GM21447 (cell line): ENCODE measurements at regions not wholly inside any gene's neighbourhood (a gene's known extent, or its start where the extent isn't known, plus 50 kb on each side); places are given as distances from the start of the nearest gene placed in this dataset.

Experiments used
- ATAC-seq: cut with Tn5 transposase; IDR thresholded peaks from one replicate; pipeline ENCODE4 v1.9.1; 2021; ENCODE audit not compliant: unreplicated experiment

DNA sequence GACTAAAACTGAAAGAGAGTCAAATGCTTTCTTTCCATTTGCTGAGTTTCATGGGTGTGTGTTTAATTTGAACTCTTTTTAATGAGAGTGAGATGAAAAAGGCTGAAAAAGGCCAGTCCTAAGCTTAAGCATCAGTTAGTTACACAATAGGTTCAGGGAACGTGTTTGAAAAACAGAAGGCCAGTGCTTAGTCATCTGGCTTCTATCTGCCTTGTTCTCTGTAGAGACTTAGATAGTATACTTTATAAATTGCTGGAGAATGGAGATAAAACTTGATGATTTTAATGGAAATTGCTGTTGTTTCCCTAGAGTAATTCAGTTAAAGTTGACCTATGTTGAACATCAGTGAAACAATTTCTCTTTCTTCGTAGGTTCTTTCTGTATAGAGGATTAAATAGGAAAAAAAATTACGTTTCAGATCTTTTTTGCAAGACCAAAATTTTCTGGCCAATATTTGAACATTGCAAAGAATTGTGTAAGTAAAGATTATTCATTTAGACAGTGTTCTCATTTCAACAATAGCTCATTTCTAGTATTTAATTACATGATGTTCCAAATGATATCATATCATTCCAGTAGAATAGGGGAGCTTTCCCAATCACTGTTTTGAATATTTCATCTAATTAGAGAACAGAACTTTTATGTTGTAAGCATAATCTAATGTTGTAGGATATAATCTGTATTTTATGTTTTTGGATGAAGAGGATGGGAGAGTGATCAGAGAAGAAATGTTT is 1088.8 kb downstream of the ADGRL3 start:
- no peak for ATAC-seq

DNA sequence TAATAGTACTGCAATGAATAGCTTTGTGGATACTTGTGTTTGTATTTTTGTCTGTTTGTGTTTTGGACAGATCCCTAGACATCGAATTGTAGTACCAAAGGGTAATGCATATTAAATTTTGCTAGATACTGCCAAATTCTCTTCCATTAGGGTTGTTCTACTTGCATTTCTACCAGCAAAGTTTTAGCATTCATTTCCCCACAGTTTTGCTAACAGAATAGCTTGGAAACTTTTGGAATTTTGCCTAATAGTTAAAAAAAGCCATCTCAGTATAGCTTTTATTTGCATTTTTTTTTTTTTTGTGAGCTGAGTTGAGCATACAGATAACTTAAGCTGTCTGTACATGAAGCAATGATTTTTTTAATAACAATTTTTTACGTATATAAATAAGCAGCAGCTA is 1084.9 kb downstream of the ADGRL3 start:
- no peak for ATAC-seq

DNA sequence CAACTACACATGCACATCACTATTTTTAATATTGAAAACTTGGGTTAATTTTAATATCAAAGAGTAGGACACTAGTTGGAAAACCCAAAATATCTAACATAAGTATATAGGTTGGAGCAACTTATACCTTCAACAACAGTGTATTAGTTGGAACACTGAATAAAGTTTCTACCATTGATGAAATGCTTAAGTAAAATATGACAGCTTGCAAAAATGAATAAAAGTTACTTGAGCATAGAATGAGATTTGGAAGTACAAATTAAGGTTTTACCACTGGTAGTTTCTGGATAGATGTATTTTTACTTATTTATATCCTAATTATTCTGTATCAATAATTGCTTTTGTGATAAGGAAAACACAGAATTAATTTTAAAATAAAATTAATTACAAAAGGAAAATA is 1079.6 kb downstream of the ADGRL3 start:
- no peak for ATAC-seq

DNA sequence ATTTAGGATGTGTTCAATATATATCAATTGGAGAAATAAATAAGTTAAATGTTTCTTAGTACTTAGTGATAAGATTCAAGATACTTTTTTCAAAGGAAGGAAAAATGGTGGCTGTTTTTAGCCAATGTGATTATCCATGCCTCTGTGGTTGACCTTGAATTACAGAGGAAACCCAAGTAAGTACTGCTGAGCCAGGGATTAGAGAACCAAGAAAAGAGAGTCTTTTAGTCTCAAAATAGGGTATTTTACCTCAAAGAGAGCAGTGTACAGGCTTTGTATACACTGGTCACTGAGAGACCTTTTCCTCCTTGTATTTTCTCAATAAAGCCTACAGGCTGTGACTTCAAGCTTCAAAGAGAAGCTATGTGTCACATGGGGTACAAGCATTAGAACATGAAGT is 1075.3 kb downstream of the ADGRL3 start:
- ATAC-seq = no peak

DNA sequence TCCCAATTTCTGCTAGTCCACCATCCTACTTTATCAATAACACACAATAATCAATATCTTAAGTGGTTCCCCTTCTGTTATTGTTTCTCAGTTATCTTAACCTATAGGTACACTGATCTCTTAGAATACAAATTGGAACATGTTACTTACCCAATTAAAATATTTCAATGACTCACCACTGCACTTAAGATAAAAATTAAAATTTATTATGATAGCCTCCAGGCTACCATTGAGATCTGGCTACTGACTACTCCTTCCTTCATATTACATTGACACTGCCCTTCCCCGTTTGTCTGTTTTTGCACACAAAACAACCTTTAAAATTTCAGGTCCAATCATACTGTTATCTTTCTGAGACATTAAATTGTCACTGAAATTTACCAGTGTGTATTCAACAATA is 1074.7 kb downstream of the ADGRL3 start:
- ATAC-seq = no peak

DNA sequence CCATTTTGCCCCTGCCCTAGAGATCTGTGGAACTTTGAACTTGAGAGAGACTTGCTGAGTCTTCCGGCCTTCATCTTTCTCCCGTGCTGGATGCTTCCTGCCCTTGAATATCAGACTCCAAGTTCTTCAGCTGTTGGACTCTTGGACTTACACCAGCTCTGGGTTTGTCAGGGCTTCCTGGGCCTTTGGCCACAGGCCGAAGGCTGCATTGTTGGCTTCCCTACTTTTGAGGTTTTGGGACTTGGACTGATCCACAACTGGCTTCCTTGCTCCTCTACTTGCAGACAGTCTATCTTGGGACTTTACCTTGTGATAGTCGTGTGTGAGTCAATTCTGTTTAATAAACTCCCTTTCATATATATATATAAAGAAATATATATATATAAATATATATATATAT is 1071.0 kb downstream of the ADGRL3 start:
- no peak for ATAC-seq

DNA sequence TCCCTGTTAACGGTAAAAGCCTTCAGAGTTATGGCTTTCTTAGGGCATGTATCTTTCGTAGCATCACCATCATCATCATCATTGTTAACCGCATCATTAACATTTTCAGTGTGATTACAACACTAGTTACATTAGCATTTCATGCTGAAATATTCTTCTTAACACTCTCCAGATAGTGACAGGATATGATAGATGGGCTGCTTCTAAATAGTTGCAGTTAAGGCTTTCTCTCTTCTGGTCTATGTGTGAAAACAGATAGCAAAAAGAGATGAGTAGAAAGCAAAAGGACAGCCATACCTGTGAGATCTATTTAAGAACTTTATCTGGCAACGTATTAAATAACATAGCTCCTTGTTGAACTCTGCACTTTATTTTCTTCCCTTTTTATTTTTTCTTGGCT is 1069.8 kb downstream of the ADGRL3 start:
- ATAC-seq = no peak

DNA sequence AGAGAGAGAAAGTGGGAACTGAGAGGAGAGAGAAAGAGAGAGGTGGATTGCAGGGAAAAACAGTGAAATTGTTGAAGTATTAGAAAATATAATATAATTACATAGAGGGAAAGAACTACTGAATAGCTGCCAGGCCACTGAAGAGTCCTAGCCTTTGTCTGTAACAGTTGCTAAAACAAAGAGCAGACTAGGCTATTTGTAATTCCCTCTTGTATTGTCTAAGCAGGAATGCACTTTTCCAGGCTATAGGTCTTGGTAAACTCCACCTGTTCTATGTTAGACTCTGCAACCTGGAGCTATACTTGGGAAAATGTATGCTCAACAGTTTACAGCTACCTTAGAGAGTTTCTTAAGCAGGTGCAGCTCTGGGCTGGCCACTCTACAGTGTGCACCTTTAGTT is 1063.3 kb downstream of the ADGRL3 start:
- no peak for ATAC-seq

DNA sequence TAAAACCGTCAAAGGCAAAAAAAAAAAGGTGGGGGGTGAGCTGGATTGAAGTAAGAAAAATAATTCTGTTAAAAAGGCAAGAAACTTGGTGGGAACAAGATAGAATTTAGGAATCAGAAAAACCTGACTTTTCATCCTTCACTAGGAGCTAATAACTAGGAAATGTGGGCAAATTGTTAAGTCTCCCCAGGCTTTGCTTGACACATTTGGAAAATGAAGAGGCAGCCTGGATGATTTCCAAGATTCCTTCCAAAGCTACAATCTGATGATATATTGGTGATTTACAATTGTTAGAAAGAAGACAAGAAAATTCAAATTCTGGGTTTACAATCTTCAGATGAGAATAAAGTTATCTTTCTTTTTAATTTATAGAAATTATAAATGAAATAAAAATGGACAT is 1062.5 kb downstream of the ADGRL3 start:
- no peak for ATAC-seq

DNA sequence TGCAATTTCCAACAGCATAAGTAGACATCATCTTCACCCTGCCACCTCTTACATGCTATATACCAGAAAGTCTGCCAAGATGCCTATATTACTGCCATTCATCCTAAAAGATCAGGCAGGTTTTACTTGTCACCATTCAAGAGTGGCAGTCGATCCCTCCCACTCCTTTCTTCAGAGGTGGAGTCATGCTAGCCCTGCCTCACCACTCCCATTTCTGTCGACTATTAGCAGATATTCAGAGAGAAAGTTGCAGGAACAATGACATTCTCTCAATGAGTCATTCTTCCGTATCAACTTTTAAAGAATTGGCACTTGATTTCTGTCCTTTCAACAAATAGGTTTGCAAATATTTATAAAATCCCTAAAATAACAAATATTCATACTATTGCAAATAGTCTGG is 1060.1 kb downstream of the ADGRL3 start:
- ATAC-seq = no peak

DNA sequence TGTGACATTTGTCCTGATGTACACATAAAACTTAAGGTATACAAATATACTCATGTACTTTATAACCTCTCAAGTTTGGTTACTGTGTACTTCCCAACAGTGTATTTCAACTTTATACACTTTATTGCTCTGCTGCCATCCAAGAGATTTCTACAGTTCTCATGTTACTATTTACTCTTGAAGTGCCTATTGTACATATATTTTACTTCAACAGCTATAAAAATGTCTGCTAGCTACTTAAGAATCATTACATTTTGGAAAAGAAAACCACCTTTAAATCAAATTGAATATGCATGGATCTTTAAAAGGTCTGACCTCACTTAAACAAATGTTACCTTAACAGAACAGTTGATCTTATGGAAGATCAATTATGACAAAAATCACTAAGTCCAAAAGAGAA is 1056.4 kb downstream of the ADGRL3 start:
- ATAC-seq = no peak

DNA sequence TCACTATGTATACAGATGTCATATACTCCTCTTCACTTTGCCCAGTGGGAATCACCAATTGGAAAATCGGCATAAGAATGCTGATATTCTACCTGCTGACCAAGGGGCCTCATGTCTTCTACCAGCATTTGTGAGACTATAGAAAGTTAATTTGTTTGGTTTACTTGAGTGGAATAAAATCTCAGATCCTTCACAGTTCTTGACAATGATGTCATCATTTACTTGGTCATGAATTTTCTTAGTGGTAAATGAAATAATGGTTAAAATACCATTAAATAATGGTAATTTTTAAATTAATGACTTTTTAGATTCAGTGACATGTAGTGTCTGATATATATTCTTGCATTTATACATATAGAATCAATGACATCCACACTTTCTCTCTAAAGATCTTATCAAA is 1052.6 kb downstream of the ADGRL3 start:
- no peak for ATAC-seq

DNA sequence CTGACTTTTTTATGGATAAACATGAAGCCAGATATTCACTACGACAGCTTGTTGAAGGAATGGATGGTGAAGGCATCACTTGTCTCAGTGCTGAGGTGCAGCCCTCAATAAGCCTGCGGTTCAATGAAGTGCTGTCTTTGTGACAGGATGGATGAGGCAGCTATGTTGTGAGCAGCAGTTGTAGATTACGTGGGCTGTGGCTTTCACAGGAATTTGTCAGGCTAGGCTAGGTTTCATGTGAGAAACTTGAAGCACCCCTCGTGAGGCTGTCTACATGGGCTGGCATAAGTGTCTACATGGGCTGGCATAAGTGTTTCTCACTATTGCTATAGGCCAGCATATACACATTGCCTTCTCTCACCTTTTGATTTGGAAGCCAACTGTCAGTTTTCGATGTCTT is 1050.0 kb downstream of the ADGRL3 start:
- no peak for ATAC-seq

DNA sequence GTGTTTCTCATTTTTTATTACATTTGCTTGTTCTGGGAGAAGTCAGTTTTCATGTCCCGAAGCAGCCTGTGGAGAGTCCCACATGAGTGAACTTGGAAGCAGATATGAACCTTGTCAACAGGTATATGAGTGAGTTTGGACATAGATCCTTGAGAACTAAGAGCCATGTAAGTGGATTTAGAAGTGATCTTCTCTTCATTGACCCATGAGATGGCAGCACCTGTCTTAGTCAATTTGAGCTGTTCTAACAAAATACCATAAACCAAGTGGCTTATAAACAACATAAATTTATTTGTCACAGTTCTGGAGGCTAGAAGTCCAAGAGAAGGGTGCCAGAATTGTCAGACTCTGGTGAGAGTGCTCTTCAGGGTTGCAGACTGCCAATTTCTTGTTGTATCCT is 1043.8 kb downstream of the ADGRL3 start:
- ATAC-seq = no peak

DNA sequence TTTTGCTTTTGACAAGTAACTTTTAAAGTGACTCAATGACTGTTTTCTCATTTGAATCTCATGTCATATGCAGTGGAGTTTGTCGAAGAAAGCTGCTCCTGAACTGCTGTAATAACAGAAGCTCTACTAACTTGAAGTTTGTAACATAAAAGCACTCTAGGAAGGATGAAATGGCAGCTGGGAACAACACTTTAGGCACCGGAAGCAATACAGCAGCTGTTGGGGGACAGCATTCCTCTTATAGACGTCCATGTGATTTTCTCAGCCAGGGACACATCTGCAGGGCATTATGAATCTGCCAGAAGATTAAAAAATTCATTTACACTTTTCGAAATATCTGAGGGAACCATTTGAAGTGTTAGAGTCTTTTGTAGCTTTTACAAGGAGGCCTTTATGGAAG is 1035.8 kb downstream of the ADGRL3 start:
- no peak for ATAC-seq

DNA sequence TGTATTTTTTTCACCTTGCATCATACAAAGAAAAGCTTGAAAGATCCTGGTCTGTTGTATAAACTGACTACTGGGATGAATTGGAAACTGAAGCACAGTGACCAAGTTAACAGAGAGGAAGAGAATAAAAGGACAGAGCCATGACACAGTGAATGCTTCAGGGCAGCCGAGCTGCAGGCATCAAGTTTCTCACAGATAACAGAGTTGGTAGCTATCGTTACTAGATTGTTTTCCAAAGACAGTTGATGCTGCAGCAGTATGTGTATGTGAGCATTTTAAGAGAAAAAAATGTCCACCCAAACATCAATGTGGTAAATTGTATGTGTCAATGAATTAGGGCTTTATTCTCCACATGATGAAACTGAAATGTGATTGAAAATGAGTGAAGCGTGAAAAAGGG is 1032.7 kb downstream of the ADGRL3 start:
- ATAC-seq = no peak

DNA sequence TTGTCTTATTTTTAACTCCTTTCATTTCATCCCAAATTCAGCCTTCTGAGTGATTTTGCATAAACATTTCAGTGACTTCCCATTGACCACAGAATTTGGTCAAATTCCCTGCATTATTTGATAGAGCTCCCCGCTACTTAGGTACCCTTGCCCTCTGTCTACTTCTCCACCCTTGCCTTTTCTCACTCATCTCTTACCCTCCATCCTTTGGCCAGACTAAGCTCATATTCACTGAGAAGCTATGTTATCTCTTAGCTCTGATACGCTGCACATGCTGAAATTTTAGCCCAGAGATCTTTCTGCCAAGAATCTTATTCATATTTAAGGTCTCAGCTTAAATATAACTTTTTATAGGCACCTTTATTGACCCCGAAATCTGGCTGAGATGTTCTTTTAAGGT is 1031.9 kb downstream of the ADGRL3 start:
- no peak for ATAC-seq

DNA sequence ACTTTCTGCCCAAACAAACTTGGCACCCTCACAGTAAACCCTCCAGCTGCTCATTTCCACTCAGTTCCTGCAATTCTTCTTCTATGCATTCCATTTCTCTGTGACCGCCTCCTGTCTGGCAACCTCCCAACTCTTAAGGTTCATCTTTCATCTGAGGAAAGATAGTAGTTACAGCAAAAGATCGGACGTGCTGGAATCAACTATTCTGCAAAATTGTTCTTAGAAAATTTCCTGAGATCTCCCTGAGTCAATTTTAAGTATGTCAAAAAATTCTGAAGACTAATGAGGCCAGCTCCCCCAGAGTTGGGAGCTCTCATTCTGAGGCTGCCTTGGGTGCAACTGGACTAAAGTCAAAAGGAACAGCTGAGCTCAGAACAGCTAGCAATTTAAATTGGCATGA is 1026.0 kb downstream of the ADGRL3 start:
- no peak for ATAC-seq

DNA sequence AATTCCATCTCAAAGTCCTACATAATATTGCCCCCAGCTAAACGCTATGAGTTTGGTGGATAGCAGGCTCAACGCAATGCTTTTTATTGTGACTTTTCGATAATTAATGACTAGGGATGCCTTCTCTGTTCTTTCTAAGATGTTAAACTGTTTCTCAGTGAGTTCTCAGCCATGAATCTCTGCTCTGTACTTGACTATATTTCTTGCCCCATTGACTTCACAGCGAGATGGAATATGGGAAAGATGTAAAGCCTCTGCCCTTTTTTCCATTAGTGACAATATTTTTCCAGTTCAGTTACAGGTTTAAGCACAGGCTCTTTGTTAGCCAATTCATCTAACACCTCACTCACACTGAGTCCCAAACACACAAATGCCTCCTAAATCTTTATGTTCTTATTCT is 1022.0 kb downstream of the ADGRL3 start:
- no peak for ATAC-seq

DNA sequence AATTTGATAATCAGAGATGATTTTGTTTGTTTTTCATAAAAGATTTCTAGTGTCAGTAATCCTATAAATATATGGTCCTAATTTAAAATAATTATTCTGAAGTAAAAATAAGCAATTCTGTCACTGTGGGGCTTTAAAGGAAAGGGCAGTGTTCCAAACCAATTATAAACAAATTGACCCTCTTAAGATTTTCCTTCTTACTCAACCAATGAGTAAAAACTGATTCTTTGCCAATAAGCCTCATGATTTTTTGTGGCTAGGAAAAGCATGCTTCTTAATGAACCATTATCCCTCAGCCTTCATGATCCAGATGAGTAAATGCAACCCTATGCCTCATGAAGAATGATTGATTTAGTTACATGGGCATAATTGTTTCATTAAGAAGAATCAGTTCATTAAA is 1010.4 kb downstream of the ADGRL3 start:
- ATAC-seq = no peak

DNA sequence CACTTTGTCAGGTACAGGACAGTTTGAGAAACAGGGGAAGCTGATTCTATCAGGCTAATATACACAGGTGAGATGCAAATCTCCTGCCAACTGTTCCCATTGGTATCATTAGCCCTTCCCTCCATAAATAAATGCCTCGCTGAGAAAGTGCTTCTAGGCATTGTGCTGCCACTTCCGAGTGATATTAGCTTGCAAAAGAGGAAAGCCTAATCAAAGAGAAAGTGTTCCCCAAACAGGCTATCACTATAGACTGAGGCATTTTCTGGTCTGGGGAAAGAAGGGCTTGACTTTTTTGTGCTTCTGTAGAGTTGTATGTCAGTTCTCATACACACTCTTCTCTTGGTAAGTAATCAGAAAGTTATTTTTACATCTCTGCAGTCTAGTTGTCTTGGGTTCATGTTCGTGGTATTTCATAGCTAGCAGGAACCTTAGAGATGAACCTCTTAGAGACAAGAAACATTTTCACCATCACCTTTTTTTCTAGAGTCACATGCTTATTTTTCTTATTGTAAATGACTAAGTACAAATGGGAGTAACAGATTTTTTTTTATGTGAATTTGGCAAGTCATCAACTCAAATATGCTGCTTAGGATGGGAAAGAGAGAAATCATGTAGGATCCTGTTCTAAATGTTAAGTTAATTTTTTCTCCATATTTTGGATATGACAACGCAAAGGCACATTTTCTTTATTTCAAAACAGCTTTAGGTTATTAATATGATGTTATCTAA is 1009.8 kb downstream of the ADGRL3 start:
- no peak for ATAC-seq

DNA sequence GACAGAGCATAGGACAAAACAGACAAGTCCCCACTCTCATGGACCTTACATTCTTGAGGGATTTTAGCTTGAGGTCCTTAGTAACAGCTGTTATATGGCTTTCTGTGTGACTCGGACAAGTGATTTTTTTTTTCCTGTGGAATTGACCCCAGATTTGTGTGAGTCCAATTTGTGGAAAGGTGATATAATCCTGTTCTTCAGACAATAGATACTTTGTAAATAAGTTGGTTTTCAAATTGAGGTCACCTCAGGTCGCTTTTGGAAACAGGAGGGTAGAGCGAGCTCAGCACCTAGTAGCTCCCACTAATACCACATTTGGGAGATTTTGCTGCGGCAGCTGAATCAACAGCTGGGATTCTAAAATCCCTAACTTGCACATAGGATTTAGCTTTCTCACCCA is 1008.8 kb downstream of the ADGRL3 start:
- ATAC-seq = no peak

DNA sequence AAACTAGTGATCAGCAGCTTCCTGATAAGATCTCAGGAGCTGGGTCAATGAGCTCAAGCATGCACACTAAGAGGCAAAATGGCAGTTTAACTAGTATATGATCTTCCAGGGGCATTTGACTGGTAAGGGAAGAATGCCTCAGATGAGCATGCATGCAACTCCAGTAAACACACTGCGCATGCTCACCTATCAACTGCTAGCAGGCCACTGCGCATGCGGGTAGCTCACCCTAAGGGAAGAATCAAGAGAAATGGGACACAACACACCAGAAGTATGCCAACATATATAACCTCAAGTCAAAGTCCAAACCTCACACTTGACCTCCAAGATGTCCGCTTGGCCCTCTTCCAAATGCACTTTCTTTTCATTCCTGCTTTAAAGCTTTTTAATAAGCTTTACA is 1004.0 kb downstream of the ADGRL3 start:
- ATAC-seq = no peak
